C1 segment of cervical spinal cord (tissue), 14 donors: ENCODE measurements at regions not wholly inside any gene's neighbourhood (a gene's known extent, or its start where the extent isn't known, plus 50 kb on each side); places are given as distances from the start of the nearest gene placed in this dataset.

Source experiments
- DNase-seq, 14 donors: peaks; one replicate each; lab custom pipeline; 2025; lab: John Stamatoyannopoulos, UW

DNA sequence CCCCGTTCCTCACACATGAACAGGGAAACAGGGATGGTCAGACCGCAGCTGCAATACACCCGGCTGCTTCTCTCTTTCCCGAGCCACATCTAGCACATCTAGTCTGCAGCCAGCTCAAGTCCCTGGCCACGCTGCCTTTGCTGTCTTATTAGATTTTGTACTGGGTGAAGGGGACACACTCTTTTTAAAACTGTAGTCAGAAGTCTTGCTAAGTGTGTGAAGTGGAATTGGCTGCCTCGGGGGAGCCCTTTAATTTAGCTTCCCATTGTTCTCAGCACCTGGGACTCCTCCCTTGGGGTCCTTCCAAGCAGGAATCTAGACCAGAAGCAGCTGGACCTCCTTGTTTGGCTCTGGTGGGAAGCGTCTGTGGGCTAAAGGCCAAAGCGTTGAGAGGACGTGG is 420.0 kb downstream of the CTTN start:
- DNase-seq = no peak

DNA sequence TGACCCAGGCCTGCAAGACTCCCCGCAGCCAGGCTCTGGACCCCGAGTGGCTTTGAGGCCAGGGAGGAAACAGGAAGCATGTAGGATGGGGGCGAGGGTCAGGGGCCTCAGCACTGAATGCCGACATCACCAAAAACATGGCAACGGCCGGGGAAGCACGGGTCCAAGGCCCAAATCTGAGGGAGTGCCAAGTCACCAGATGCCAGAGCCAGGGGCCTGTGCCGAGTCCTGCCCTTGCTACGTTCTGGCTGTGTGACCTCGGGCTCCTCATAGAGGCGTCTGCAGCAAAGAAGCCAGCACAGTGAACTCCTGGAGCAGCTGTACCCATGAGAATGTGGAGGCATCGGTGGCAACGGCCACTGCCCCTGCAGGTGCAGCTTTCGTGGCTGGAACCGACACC is 420.7 kb downstream of the CTTN start:
- DNase-seq = no peak

- no peak for DNase-seq
These were observed 422.0 kb downstream of the CTTN start for GRCh38 chr11:70820311-70820710.

DNA sequence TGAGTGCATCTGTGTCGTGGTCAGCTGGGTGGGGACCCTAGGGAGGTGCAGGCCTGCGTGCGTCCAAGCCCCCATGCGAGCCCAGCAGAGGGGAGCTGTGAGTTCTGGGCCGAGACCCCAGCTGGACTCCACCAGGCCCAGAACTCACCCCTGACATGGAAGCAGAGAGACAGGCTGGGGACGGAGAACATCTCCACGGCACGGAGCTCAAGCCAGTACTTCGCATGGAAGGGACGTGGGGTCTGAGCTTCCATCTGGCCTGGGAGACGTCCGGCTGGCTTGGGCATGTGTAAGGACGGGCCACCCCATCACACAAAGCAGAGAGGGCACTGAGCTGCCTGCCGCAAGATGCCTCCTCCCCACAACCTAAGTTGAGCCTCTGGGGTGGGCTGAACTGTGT is 422.4 kb downstream of the CTTN start:
- DNase-seq = no peak

DNA sequence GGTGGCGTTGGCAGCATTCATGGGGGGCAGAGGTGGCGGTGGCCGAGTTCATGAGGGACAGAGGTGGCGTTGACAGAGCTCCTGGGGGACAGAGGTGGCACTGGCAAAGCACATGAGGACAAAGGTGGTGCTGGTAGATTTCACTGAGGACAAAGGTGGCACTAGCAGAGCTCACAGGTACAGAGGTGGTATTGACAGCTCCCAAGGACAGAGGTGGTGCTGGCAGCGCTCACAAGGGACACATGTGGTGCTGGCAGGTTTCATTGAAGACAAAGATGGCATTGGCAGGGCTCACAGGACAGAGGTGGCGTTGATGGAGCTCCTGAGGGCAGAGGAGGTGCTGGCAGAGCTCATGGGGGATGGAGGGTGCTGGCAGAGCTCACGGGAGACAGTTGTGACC is 425.4 kb downstream of the CTTN start:
- DNase-seq = no peak

DNA sequence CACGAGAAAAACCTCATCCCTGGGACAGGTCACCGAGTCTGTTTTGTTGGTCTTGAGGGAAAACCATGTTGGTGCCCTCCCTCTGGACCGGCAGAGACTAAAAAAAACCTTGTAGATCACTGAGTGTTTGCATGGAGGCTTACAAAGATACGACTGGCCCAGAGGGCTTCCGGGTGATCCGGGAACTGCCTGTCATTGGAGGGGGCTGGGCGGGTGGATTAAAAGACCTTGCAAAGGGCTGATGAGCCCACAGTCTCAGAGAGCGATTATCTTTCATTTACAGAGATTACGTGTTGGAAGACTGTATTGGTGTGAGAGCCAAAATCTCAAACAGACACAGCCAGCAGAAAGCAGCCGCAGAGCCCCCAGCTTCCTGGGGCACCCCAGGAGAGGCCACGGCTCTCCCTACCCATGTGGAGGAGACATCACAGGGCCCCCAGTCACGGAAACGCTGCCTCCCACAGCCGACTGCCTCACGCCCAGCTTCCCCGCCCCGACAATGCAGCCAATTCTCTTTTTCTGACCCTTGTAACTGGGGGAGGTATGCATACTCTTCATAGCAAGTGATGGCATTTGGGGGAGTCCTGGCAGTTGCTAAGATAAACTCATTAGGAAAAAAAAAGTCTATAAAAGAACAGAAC is 426.4 kb downstream of the CTTN start:
- DNase-seq = no peak

GRCh38 chr11:70825893-70826540 is 426.4 kb downstream of the SHANK2 start:
- no peak for DNase-seq

GRCh38 chr11:70826541-70827335 is 425.6 kb downstream of the SHANK2 start:
- DNase-seq = peak in 11 of 14 donors; percentile 8 to 65 (median 44)

GRCh38 chr11:70828593-70829082 is 423.7 kb downstream of the SHANK2 start:
- DNase-seq = peak in 4 of 14 donors; percentile 5 to 30 (median 18)

GRCh38 chr11:70829134-70829885 is 423.1 kb downstream of the SHANK2 start:
- DNase-seq = no peak

DNA sequence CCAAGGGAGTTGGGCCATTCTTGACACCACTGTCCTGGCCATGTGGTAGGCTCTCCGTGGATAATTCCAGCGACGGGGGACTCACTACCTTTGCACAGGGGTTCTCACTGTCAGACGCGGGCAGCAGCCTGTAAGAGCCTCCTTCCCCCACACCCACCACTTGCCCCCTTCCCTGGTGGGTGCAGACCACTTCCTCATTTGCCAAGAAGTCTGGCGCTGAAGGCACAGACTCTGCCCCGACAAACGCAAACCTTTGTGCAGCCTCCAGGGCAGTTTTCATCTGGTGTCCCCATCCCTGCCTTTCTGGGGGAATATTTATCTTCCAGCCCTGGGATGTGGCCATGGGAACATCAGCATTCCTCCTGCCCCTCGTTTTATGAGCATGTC is 422.5 kb downstream of the SHANK2 start:
- DNase-seq = no peak

DNA sequence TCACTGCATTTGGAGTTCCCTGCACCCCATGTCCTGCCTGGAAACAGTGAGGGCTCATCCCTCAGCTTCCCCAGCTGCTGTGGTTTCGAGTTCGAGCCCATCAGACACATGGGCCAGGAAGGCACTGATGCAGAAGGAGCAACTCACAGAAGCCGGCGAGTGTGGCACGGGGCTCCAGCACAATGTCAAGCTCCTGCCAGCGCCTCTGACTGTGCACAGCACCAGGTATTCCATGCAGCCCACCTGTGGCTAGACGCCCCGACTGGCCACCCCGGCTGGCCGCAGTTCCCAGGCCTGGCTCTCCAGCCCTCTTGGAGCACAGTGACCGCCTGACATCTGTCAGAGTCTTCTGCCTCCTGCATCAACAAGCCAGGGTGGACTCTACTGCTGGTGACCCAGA is 419.4 kb downstream of the SHANK2 start:
- no peak for DNase-seq

- no peak for DNase-seq
These were observed 418.8 kb downstream of the SHANK2 start for GRCh38 chr11:70833554-70833953.

DNA sequence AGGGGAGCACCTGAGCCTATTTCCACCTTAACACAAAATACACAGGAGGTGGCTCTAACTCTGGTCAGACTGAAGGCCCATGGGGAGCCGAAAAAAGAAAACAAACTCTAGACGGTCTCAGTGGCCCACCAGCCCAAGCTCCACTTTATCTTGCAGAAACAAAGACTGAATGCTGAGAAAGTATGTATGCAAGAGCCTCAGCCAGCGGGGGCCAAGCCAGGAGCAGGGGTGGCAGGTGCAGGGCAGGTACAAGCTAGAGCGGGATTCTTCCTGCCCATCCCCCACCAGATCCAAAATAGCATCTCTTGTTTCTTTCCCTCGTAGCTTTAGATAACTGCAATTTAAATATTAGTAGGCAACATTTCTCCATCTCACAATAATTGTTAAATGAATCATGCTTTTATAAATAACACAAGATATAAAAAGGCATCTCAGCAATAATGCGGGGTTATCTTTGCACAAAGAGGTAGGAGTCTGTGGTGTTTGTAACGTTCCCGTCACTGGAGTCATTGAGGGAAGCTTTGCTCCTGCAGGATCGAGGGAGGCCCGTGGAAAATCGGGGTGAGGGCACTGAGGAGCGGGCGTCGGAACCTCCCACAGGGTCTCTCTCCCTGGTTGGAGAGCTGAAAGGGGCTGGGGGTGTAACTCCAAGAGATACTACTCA is 418.0 kb downstream of the SHANK2 start:
- DNase-seq = no peak

DNA sequence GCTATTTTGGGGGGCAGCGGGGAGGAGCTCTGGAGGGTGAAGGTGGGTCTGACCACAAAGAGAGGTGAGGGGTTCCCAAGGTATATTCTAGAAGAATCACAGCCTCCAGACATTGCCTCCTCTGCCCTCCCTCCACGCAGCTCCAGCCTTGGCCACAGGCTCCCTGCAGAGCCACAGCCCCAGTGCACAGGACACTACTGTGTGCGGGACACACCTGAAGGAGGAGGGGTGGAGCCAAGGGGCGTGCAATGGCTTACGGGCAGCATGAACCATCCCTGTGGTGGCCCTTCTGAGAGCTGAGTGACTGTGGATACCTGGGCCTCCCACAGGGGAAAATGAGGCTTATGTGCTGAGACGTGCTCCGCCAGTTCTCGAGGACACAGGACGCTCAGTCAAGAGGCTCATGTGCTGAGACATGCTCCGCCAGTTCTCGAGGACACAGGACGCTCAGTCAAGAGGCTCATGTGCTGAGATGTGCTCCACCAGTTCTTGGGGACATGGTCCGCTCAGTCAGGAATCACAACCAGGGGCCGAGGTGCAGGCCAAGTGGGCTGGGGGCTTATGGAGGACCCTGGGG is 417.3 kb downstream of the SHANK2 start:
- no peak for DNase-seq

- DNase-seq = no peak
These were observed 416.3 kb downstream of the SHANK2 start for GRCh38 chr11:70836071-70836470.

DNA sequence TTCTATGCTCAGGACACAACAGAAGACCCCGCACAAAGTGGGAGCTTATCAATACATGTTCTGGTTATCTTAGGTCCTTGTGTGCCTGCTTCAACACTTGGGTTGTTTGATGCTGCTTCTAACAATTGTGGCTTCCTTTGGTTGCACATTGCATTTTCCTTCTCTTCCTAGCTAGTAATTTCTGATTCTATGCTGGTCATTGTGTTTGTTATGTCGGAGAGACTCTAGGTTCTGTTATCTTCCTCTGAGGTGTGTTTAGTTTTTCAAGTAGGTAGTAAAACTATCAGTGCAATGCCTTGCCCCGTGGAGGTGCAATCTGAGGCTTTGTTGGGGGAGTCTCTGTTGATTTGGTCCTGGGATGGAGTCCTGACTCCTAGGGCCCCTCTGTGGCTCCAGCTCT is 414.2 kb downstream of the SHANK2 start:
- DNase-seq = no peak

- DNase-seq = no peak
These were observed 412.5 kb downstream of the SHANK2 start for GRCh38 chr11:70839851-70840250.

- no peak for DNase-seq
These were observed 411.1 kb downstream of the SHANK2 start for GRCh38 chr11:70841264-70841663.

DNA sequence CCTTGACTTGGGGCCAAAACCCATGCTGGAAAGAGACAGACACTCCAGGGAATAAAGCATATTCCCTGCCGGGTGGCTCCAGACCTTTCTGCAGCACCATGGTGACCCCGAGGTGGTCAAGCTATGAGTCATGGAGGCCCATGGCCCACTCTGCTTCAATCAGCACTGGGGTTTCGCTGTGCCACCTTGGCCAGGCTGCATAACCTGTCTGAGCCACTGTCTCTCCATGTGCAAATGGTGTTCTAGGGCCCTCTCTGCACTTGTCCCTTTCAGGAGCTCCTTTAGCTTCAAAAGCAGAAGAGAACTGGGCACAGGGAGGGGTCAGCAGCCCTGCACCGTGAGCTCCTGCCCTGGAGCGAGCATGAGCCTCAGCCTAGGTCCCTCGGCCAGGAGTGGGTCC is 410.1 kb downstream of the SHANK2 start:
- DNase-seq = no peak

GRCh38 chr11:70842701-70843100 is 409.7 kb downstream of the SHANK2 start:
- no peak for DNase-seq
